IMR-90 (cell line): ENCODE measurements at regions not wholly inside any gene's neighbourhood (a gene's known extent, or its start where the extent isn't known, plus 50 kb on each side); places are given as distances from the start of the nearest gene placed in this dataset.

Experiments
- ATAC-seq: fragments of 200-7000 bp; cut with Tn5 transposase; 2 replicates; pipeline ENCODE4 v1.9.1; 2020; ENCODE audit warnings: low read depth, mild to moderate bottlenecking, moderate library complexity
- BruUV-seq: library from RNA; stranded (reverse); fragments of 400-500 nt; replicated peaks from 2 replicates; lab custom pipeline; 2021; lab: Mats Ljungman, UMichigan
- CTCF ChIA-PET: fragments of 300-600 bp; formaldehyde crosslinking; extraction: SDS; loops from one replicate; lab custom pipeline; 2021; ENCODE audit warnings: antibody characterized with exemption; lab: Yijun Ruan, JAX
- POLR2A ChIA-PET: fragments of 300-600 bp; sonication (Branson Sonifier 250); formaldehyde crosslinking; loops from one replicate; lab custom pipeline; 2022; ENCODE audit warnings: antibody characterized with exemption; ENCODE audit not compliant: unreplicated experiment; lab: Charles Lee
- DNase-seq: peaks from one replicate; pipeline ENCODE4 v3.0.0; 2013
- H2AFZ ChIP-seq: replicated peaks from 2 replicates; pipeline ENCODE3; 2013; ENCODE audit warnings: low read length, mild to moderate bottlenecking; ENCODE audit not compliant: poor library complexity
- H2AK5ac ChIP-seq: 2 replicates; pipeline ENCODE4 v1.6.1; 2013; ENCODE audit warnings: low read depth, low read length, inconsistent platforms
- H2AK9ac ChIP-seq: replicated peaks from 2 replicates; pipeline ENCODE3; 2013; ENCODE audit warnings: mild to moderate bottlenecking, low read depth, low read length, moderate library complexity; ENCODE audit not compliant: poor library complexity
- H2BK120ac ChIP-seq: 2 replicates; pipeline ENCODE4 v1.6.1; 2013; ENCODE audit warnings: low read depth, low read length, inconsistent platforms
- H2BK15ac ChIP-seq: 3 replicates; pipeline ENCODE4 v1.6.1; 2013; ENCODE audit warnings: low read depth, low read length, inconsistent platforms
- H2BK20ac ChIP-seq: 2 replicates; pipeline ENCODE4 v1.6.1; 2013; ENCODE audit warnings: low read depth, mild to moderate bottlenecking, inconsistent platforms, low read length, moderate library complexity
- H2BK5ac ChIP-seq: 2 replicates; pipeline ENCODE4 v1.6.1; 2013; ENCODE audit warnings: mild to moderate bottlenecking, low read depth, low read length, inconsistent platforms; ENCODE audit not compliant: poor library complexity, severe bottlenecking
- H3K14ac ChIP-seq: replicated peaks from 2 replicates; pipeline ENCODE4 v1.6.1; 2013; ENCODE audit warnings: low read depth, low read length, inconsistent platforms
- H3K18ac ChIP-seq: 2 replicates; pipeline ENCODE4 v1.6.1; 2013; ENCODE audit warnings: low read depth, low read length, control low read depth
- H3K23ac ChIP-seq: 2 replicates; pipeline ENCODE4 v1.6.1; 2013; ENCODE audit warnings: low read depth, low read length, inconsistent platforms
- H3K27ac ChIP-seq: 2 replicates; pipeline ENCODE4 v1.5.1; 2013; ENCODE audit warnings: mild to moderate bottlenecking, control low read depth, low read length; ENCODE audit not compliant: insufficient read depth
- H3K27me3 ChIP-seq: 2 replicates; pipeline ENCODE4 v1.6.1; 2013; ENCODE audit warnings: low read length; ENCODE audit not compliant: control insufficient read depth, insufficient read depth
- H3K36me3 ChIP-seq: 2 replicates; pipeline ENCODE4 v1.6.1; 2013; ENCODE audit warnings: low read length, mixed read lengths; ENCODE audit not compliant: control insufficient read depth, insufficient read depth
- H3K4ac ChIP-seq: 2 replicates; pipeline ENCODE4 v1.6.1; 2013; ENCODE audit warnings: low read depth, low read length, inconsistent platforms
- H3K4me1 ChIP-seq: 2 replicates; pipeline ENCODE4 v1.6.1; 2013; ENCODE audit warnings: low read length, mixed read lengths; ENCODE audit not compliant: control insufficient read depth, insufficient read depth
- H3K4me2 ChIP-seq: 2 replicates; pipeline ENCODE4 v1.6.1; 2013; ENCODE audit warnings: low read depth, mild to moderate bottlenecking, control low read depth, low read length, moderate library complexity
- H3K4me3 ChIP-seq: 2 replicates; pipeline ENCODE4 v1.5.1; 2013; ENCODE audit warnings: low read depth, mild to moderate bottlenecking, control low read depth, low read length, moderate library complexity; ENCODE audit not compliant: insufficient read depth
- H3K56ac ChIP-seq: 2 replicates; pipeline ENCODE4 v1.6.1; 2013; ENCODE audit warnings: low read length, inconsistent platforms; ENCODE audit not compliant: insufficient read depth; ENCODE audit errors: extremely low read depth
- H3K79me1 ChIP-seq, 2 experiments: 2 replicates each; pipeline ENCODE4 v1.6.1; 2013; ENCODE audit warnings: low read length in 2 of 2, inconsistent platforms in 1 of 2, low read depth in 1 of 2
- H3K9ac ChIP-seq: 2 replicates; pipeline ENCODE4 v1.6.1; 2013; ENCODE audit warnings: low read depth, low read length, control low read depth
- H3K9me1 ChIP-seq: 2 replicates; pipeline ENCODE4 v1.6.1; 2013; ENCODE audit warnings: low read length, inconsistent platforms; ENCODE audit not compliant: insufficient read depth
- H3K9me3 ChIP-seq: 2 replicates; pipeline ENCODE4 v1.6.1; 2013; ENCODE audit warnings: low read length; ENCODE audit not compliant: control insufficient read depth, insufficient read depth
- H4K20me1 ChIP-seq: 2 replicates; pipeline ENCODE4 v1.6.1; 2013; ENCODE audit warnings: low read length, inconsistent platforms; ENCODE audit not compliant: insufficient read depth
- H4K5ac ChIP-seq: 2 replicates; pipeline ENCODE4 v1.6.1; 2013; ENCODE audit warnings: mild to moderate bottlenecking, low read depth, low read length, control low read depth
- H4K8ac ChIP-seq, 2 experiments: 2 replicates each; pipeline ENCODE4 v1.6.1; 2013; ENCODE audit warnings: low read depth in 2 of 2, low read length in 2 of 2, control low read depth in 1 of 2, inconsistent platforms in 1 of 2
- H4K91ac ChIP-seq: 2 replicates; pipeline ENCODE4 v1.6.1; 2013; ENCODE audit warnings: low read depth, low read length, inconsistent platforms; ENCODE audit not compliant: insufficient read depth
- CEBPB ChIP-seq: IDR thresholded peaks from 2 replicates; pipeline ENCODE4 v1.6.1; 2012; ENCODE audit warnings: low read depth, low read length, improper control_type of control experiment
- CHD1 ChIP-seq: IDR thresholded peaks from 2 replicates; pipeline ENCODE4 v1.6.1; 2012; ENCODE audit warnings: low read depth, low read length, improper control_type of control experiment
- CTCF ChIP-seq: conservative IDR thresholded peaks from 2 replicates; pipeline ENCODE4 v1.5.1; 2012; ENCODE audit warnings: mild to moderate bottlenecking, low read depth, low read length, improper control_type of control experiment
- FOS ChIP-seq: fragments of 150-350 bp; IDR thresholded peaks from 2 replicates; pipeline ENCODE4 v1.6.1; 2016; ENCODE audit warnings: low read depth, low read length
- MAFK ChIP-seq: IDR thresholded peaks from 2 replicates; pipeline ENCODE4 v1.6.1; 2012; ENCODE audit warnings: low read depth, low read length, improper control_type of control experiment
- MAZ ChIP-seq: IDR thresholded peaks from 2 replicates; pipeline ENCODE4 v1.6.1; 2012; ENCODE audit warnings: low read depth, mild to moderate bottlenecking, low read length, improper control_type of control experiment, moderate library complexity, borderline replicate concordance
- MXI1 ChIP-seq: IDR thresholded peaks from 2 replicates; pipeline ENCODE4 v1.6.1; 2012; ENCODE audit warnings: low read depth, mild to moderate bottlenecking, low read length, moderate library complexity, borderline replicate concordance
- POLR2A ChIP-seq: IDR thresholded peaks from 2 replicates; pipeline ENCODE4 v1.6.1; 2012; ENCODE audit warnings: mild to moderate bottlenecking, low read depth, low read length
- RAD21 ChIP-seq: IDR thresholded peaks from 2 replicates; pipeline ENCODE4 v1.6.1; 2012; ENCODE audit warnings: low read length, improper control_type of control experiment
- RCOR1 ChIP-seq: IDR thresholded peaks from 2 replicates; pipeline ENCODE4 v1.6.1; 2012; ENCODE audit warnings: mild to moderate bottlenecking, low read length, improper control_type of control experiment; ENCODE audit not compliant: insufficient replicate concordance
- RFX5 ChIP-seq: IDR thresholded peaks from 2 replicates; pipeline ENCODE4 v1.8.0; 2012; ENCODE audit warnings: low read depth, mild to moderate bottlenecking, low read length, moderate library complexity
- SMC3 ChIP-seq: fragments of 150-350 bp; IDR thresholded peaks from 2 replicates; pipeline ENCODE4 v1.6.1; 2016; ENCODE audit warnings: low read depth, mild to moderate bottlenecking, antibody characterized with exemption, low read length, moderate library complexity
- WGBS, 2 experiments: methylation state at CpG; one replicate each; pipeline versions ENCODE4 v1.1.5 to v1.1.7; 2013; ENCODE audit warnings: missing lambda C conversion rate in 2 of 2; ENCODE audit not compliant: insufficient read length in 1 of 2; ENCODE audit errors: extremely low coverage in 2 of 2; 5-methylcytosine and 5-hydroxymethylcytosine counted together
- dilution Hi-C: fragments of 300-500 bp; cut with HindIII; formaldehyde crosslinking; loops from one replicate; pipeline ENCODE4 v1.14.3; 2018; ENCODE audit warnings: low sequenced_read_pairs; ENCODE audit not compliant: unreplicated experiment
- in situ Hi-C: fragments of 300-500 bp; cut with MboI; formaldehyde crosslinking; loops from 3 replicates; pipeline ENCODE4 v1.14.3; 2019; ENCODE audit warnings: low sequenced_read_pairs, inconsistent platforms, mixed read lengths
- intact Hi-C: fragments of 100-400 bp; cut with micrococcal nuclease; formaldehyde crosslinking; loops from 2 replicates; pipeline ENCODE4 v1.10.0; 2022

- no peaks in the 10 kb centered on the region for H3K36me3 ChIP-seq
- no peak overlapping the region for H3K56ac ChIP-seq
- POLR2A ChIA-PET, result no interaction called here
- H3K14ac ChIP-seq, result no peak overlapping the region
- no peak overlapping the region for H2BK20ac ChIP-seq
- H2AFZ ChIP-seq, result no peak overlapping the region
- H4K91ac ChIP-seq, result no peak overlapping the region
- BruUV-seq, result no TSS peak
- no peak overlapping the region for H2AK5ac ChIP-seq
- H3K9me3 ChIP-seq, result no peaks in the 10 kb centered on the region
- no peaks in the 10 kb centered on the region for H3K4me1 ChIP-seq
- no peak overlapping the region for H3K4ac ChIP-seq
- no CpG with 5 or more reads among the region's 2 CpGs for WGBS, 2 experiments
- DNase-seq (no peak), ATAC-seq (no peak)
- no peak overlapping the region for H3K9ac ChIP-seq
- no peak overlapping the region for H3K18ac ChIP-seq
- H3K4me3 ChIP-seq, result no peak overlapping the region
- no peak overlapping the region for H2BK15ac ChIP-seq
- H3K79me1 ChIP-seq, result no peaks in the 10 kb centered on the region
- H4K5ac ChIP-seq, result no peak overlapping the region
- no peak overlapping the region for H3K4me2 ChIP-seq
- no peaks in the 10 kb centered on the region for H3K9me1 ChIP-seq
- CTCF ChIA-PET, result no interaction called here
- H2AK9ac ChIP-seq, result no peak overlapping the region
- H3K27me3 ChIP-seq, result no peaks in the 10 kb centered on the region
- H4K20me1 ChIP-seq, result no peaks in the 10 kb centered on the region
- in situ Hi-C loops, result no loop called here
- no peak overlapping the region for H3K23ac ChIP-seq
- intact Hi-C loops, result no loop called here
- no peak overlapping the region for H3K27ac ChIP-seq
- dilution Hi-C loops, result no loop called here
- H2BK120ac ChIP-seq, result no peak overlapping the region
- no peak overlapping the region for H4K8ac ChIP-seq
- no peak overlapping the region for H2BK5ac ChIP-seq
- TF ChIP-seq RAD21, result no peak
- TF ChIP-seq MXI1, result no peak
- no peak for TF ChIP-seq CEBPB
- no peak for TF ChIP-seq POLR2A
- TF ChIP-seq MAZ, result no peak
- no peak for TF ChIP-seq SMC3
- no peak for TF ChIP-seq CTCF
- TF ChIP-seq RFX5, result no peak
- TF ChIP-seq CHD1, result no peak
- TF ChIP-seq RCOR1, result no peak
- TF ChIP-seq MAFK, result no peak
- no peak for TF ChIP-seq FOS
Measured at GRCh38 chr12:66925083-66925482, 246.2 kb upstream of the GRIP1 start.
